ENCODE measurements at regions not wholly inside any gene's neighbourhood (a gene's known extent, or its start where the extent isn't known, plus 50 kb on each side); places are given as distances from the start of the nearest gene placed in this dataset.
"Not testable (repeated sequence)": the region's sequence is repeated elsewhere in the genome, so short reads cannot be mapped to it uniquely, and the experiment has no call there.

GRCh38 chr1:30081379-30082102 lies 641.8 kb downstream of the MATN1 start:
- TF ChIP-seq CTCF (IDR thresholded peaks at IDR 0.05; ENCODE audit: insufficient read depth, low read depth, low read length): no peak
- ChIA-PET POLR2A (no interaction called here), CTCF (interaction anchor here (0.7 to 1.6 kb wide), 3 partner anchors 9 to 23 kb away, joined by 3 to 4 read pairs (median 3); no protein-coding TSS in a partner anchor)
- H3K36me3 ChIP-seq (ENCODE audit: control insufficient read depth, insufficient read depth, low read length): no peaks in the 10 kb centered on the region
- no peak for DNase-seq (ENCODE audit: low read depth)
- no peaks in the 10 kb centered on the region; the same call in 1 of the 2 replicates for H3K27me3 ChIP-seq (ENCODE audit: control insufficient read depth, insufficient read depth, low read length)
- no peak overlapping the region for H3K4me3 ChIP-seq (ENCODE audit: low read depth, low read length)

GRCh38 chr1:30075916-30076315 lies 647.5 kb downstream of the MATN1 start:
- CTCF ChIA-PET; H3K4me3 ChIP-seq (ENCODE audit: low read depth, low read length); H3K27me3 ChIP-seq (ENCODE audit: control insufficient read depth, insufficient read depth, low read length); POLR2A ChIA-PET; DNase-seq (ENCODE audit: low read depth); H3K36me3 ChIP-seq (ENCODE audit: control insufficient read depth, insufficient read depth, low read length): not testable (repeated sequence)

- TF ChIP-seq CTCF (IDR thresholded peaks at IDR 0.05; ENCODE audit: insufficient read depth, low read depth, low read length): no peak
Observed at GRCh38 chr1:30068787-30069472, 654.5 kb downstream of the MATN1 start.

GRCh38 chr1:30064547-30064946 lies 658.8 kb downstream of the MATN1 start:
- no peak for DNase-seq (ENCODE audit: low read depth)
- Histone ChIP-seq H3K36me3 (ENCODE audit: control insufficient read depth, insufficient read depth, low read length) (no peaks in the 10 kb centered on the region), H3K27me3 (ENCODE audit: control insufficient read depth, insufficient read depth, low read length) (no peaks in the 10 kb centered on the region; the same call in 1 of the 2 replicates), H3K4me3 (ENCODE audit: low read depth, low read length) (no peak overlapping the region)
- POLR2A ChIA-PET: no interaction called here
- CTCF ChIA-PET: interaction anchor here (1.4 kb wide), 1 partner anchor 12 kb away, joined by 3 read pairs; no protein-coding TSS in a partner anchor
- no peak for TF ChIP-seq CTCF (IDR thresholded peaks at IDR 0.05; ENCODE audit: insufficient read depth, low read depth, low read length)

More at GRCh38 chr1:30068787-30069472, 654.5 kb downstream of the MATN1 start:
- no peaks in the 10 kb centered on the region for H3K27me3 ChIP-seq (ENCODE audit: control insufficient read depth, insufficient read depth, low read length)
- no peak for DNase-seq (ENCODE audit: low read depth)
- H3K36me3 ChIP-seq (ENCODE audit: control insufficient read depth, insufficient read depth, low read length): no peaks in the 10 kb centered on the region
- CTCF ChIA-PET: interaction anchor here (1.2 kb wide), 1 partner anchor 17 kb away, joined by 4 read pairs; no protein-coding TSS in a partner anchor
- H3K4me3 ChIP-seq (ENCODE audit: low read depth, low read length): no peak overlapping the region
- POLR2A ChIA-PET: no interaction called here

- no peak for TF ChIP-seq CTCF (IDR thresholded peaks at IDR 0.05; ENCODE audit: insufficient read depth, low read depth, low read length)
- no peaks in the 10 kb centered on the region for H3K36me3 ChIP-seq (ENCODE audit: control insufficient read depth, insufficient read depth, low read length)
- DNase-seq (ENCODE audit: low read depth): no peak
- no peak overlapping the region for H3K4me3 ChIP-seq (ENCODE audit: low read depth, low read length)
- CTCF ChIA-PET: interaction anchor here (1.0 to 1.4 kb wide), 2 partner anchors 11 to 22 kb away, joined by 3 to 7 read pairs; no protein-coding TSS in a partner anchor
- POLR2A ChIA-PET: no interaction called here
- no peaks in the 10 kb centered on the region; the same call in 1 of the 2 replicates for H3K27me3 ChIP-seq (ENCODE audit: control insufficient read depth, insufficient read depth, low read length)
Observed at GRCh38 chr1:30063621-30064280, 659.6 kb downstream of the MATN1 start.

Measured in BJ (cell line).